ENCODE measurements at regions not wholly inside any gene's neighbourhood (a gene's known extent, or its start where the extent isn't known, plus 50 kb on each side); places are given as distances from the start of the nearest gene placed in this dataset.

GRCh38 chr5:93096561-93096960 lies 484.5 kb downstream of the NR2F1-AS1 start:
- Histone ChIP-seq H3K27ac (ENCODE audit: insufficient read depth, low read length) (no peak overlapping the region), H3K36me3 (ENCODE audit: control insufficient read depth, insufficient read depth, low read length) (no peaks in the 10 kb centered on the region), H3K9me3 (ENCODE audit: control insufficient read depth, insufficient read depth, low read depth, low read length) (no peaks in the 10 kb centered on the region), H4K20me1 (ENCODE audit: control insufficient read depth, extremely low read depth, insufficient read depth, low read length) (no peaks in the 10 kb centered on the region), H3K79me2 (ENCODE audit: control insufficient read depth, insufficient read depth, low read length) (no peaks in the 10 kb centered on the region), H2AFZ (ENCODE audit: low read length) (no peak overlapping the region), H3K27me3 (ENCODE audit: control insufficient read depth, insufficient read depth, low read length) (no peaks in the 10 kb centered on the region), H3K4me3 (replicated peaks in 1 of 4; ENCODE audit: control extremely low read depth in 1 of 4, insufficient read depth in 1 of 4, low read depth in 3 of 4, low read length in 4 of 4) (no peak overlapping the region), H3K4me1 (ENCODE audit: control insufficient read depth, extremely low read depth, insufficient read depth, low read length) (no peaks in the 10 kb centered on the region), H3K9ac (ENCODE audit: insufficient read depth, low read length) (no peak overlapping the region), H3K4me2 (ENCODE audit: extremely low read depth, insufficient read depth, low read length) (no peak overlapping the region)
- DNase-seq (ENCODE audit: low read depth in 2 of 2): no peak
- TF ChIP-seq CTCF (conservative IDR thresholded peaks at IDR 0.05 in 1 of 2, IDR thresholded peaks at IDR 0.05 in 1 of 2; ENCODE audit: low read depth in 1 of 2, low read length in 2 of 2) (no peak), EZH2 (IDR thresholded peaks at IDR 0.05; ENCODE audit: low read length, missing control alignments) (no peak)

GRCh38 chr5:93092349-93093105 lies 488.5 kb downstream of the NR2F1-AS1 start:
- Histone ChIP-seq H4K20me1 (ENCODE audit: control insufficient read depth, extremely low read depth, insufficient read depth, low read length) (no peaks in the 10 kb centered on the region), H3K4me2 (ENCODE audit: extremely low read depth, insufficient read depth, low read length) (no peak overlapping the region), H3K79me2 (ENCODE audit: control insufficient read depth, insufficient read depth, low read length) (no peaks in the 10 kb centered on the region), H3K4me1 (ENCODE audit: control insufficient read depth, extremely low read depth, insufficient read depth, low read length) (no peaks in the 10 kb centered on the region), H3K36me3 (ENCODE audit: control insufficient read depth, insufficient read depth, low read length) (no peaks in the 10 kb centered on the region), H2AFZ (ENCODE audit: low read length) (no peak overlapping the region), H3K27me3 (ENCODE audit: control insufficient read depth, insufficient read depth, low read length) (no peaks in the 10 kb centered on the region), H3K27ac (ENCODE audit: insufficient read depth, low read length) (no peak overlapping the region), H3K9me3 (ENCODE audit: control insufficient read depth, insufficient read depth, low read depth, low read length) (no peaks in the 10 kb centered on the region), H3K9ac (ENCODE audit: insufficient read depth, low read length) (no peak overlapping the region), H3K4me3 (replicated peaks in 1 of 4; ENCODE audit: control extremely low read depth in 1 of 4, insufficient read depth in 1 of 4, low read depth in 3 of 4, low read length in 4 of 4) (no peak overlapping the region)
- TF ChIP-seq CTCF (conservative IDR thresholded peaks at IDR 0.05 in 1 of 2, IDR thresholded peaks at IDR 0.05 in 1 of 2; ENCODE audit: low read depth in 1 of 2, low read length in 2 of 2): peak; percentile 43 to 50
- TF ChIP-seq EZH2 (IDR thresholded peaks at IDR 0.05; ENCODE audit: low read length, missing control alignments): no peak
- peak; percentile 62 to 74 for DNase-seq (ENCODE audit: low read depth in 2 of 2)

GRCh38 chr5:93090698-93091097 lies 490.3 kb downstream of the NR2F1-AS1 start:
- H3K27ac ChIP-seq (ENCODE audit: insufficient read depth, low read length): no peak overlapping the region
- H2AFZ ChIP-seq (ENCODE audit: low read length): no peak overlapping the region
- H3K27me3 ChIP-seq (ENCODE audit: control insufficient read depth, insufficient read depth, low read length): no peaks in the 10 kb centered on the region
- H3K4me2 ChIP-seq (ENCODE audit: extremely low read depth, insufficient read depth, low read length): no peak overlapping the region
- H3K79me2 ChIP-seq (ENCODE audit: control insufficient read depth, insufficient read depth, low read length): no peaks in the 10 kb centered on the region
- no peaks in the 10 kb centered on the region for H4K20me1 ChIP-seq (ENCODE audit: control insufficient read depth, extremely low read depth, insufficient read depth, low read length)
- TF ChIP-seq CTCF (conservative IDR thresholded peaks at IDR 0.05 in 1 of 2, IDR thresholded peaks at IDR 0.05 in 1 of 2; ENCODE audit: low read depth in 1 of 2, low read length in 2 of 2): no peak
- TF ChIP-seq EZH2 (IDR thresholded peaks at IDR 0.05; ENCODE audit: low read length, missing control alignments): no peak
- DNase-seq (ENCODE audit: low read depth in 2 of 2): no peak
- H3K36me3 ChIP-seq (ENCODE audit: control insufficient read depth, insufficient read depth, low read length): no peaks in the 10 kb centered on the region
- H3K9ac ChIP-seq (ENCODE audit: insufficient read depth, low read length): no peak overlapping the region
- H3K4me3 ChIP-seq (replicated peaks in 1 of 4; ENCODE audit: control extremely low read depth in 1 of 4, insufficient read depth in 1 of 4, low read depth in 3 of 4, low read length in 4 of 4): no peak overlapping the region
- no peaks in the 10 kb centered on the region for H3K9me3 ChIP-seq (ENCODE audit: control insufficient read depth, insufficient read depth, low read depth, low read length)
- H3K4me1 ChIP-seq (ENCODE audit: control insufficient read depth, extremely low read depth, insufficient read depth, low read length): no peaks in the 10 kb centered on the region

All from fibroblast of lung (primary cell).